ENCODE measurements at regions not wholly inside any gene's neighbourhood (a gene's known extent, or its start where the extent isn't known, plus 50 kb on each side); places are given as distances from the start of the nearest gene placed in this dataset.

DNA sequence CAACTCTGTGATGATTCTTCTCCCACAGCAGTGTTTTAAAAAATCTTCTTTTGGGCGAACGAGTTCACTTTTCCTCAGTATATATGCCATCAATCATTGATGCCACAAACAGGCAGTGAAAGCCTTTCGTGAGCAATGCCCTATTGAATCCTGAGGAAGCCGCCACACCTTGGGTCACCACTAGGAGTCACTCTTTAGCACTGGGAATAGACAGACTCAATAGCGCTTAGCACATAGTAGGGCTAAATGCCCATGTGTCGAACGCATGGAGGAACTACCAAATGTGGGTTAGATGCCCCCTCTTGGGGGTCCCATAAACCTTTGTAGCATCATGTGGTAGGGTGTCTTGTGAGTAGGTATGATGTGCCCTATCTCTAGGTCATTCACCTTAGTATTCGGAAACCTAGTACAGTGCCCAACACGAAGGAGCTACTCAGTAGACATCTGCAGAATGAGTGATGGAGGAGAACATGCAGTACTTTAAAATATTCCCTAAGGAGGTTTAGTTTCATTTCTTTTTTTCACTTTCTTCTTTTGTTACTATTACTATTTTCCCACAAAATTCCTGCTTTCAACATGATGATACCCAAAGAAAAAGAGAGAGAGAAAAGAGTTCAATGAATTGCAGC is 603.7 kb downstream of the BNC2 start:
- Histone ChIP-seq H3K4me3 (ENCODE audit: low read depth, low read length, poor library complexity, severe bottlenecking) (no peak overlapping the region), H3K27ac (ENCODE audit: low read depth, low read length, poor library complexity, severe bottlenecking) (no peak overlapping the region), H2AFZ (ENCODE audit: low read length) (no peak overlapping the region)

DNA sequence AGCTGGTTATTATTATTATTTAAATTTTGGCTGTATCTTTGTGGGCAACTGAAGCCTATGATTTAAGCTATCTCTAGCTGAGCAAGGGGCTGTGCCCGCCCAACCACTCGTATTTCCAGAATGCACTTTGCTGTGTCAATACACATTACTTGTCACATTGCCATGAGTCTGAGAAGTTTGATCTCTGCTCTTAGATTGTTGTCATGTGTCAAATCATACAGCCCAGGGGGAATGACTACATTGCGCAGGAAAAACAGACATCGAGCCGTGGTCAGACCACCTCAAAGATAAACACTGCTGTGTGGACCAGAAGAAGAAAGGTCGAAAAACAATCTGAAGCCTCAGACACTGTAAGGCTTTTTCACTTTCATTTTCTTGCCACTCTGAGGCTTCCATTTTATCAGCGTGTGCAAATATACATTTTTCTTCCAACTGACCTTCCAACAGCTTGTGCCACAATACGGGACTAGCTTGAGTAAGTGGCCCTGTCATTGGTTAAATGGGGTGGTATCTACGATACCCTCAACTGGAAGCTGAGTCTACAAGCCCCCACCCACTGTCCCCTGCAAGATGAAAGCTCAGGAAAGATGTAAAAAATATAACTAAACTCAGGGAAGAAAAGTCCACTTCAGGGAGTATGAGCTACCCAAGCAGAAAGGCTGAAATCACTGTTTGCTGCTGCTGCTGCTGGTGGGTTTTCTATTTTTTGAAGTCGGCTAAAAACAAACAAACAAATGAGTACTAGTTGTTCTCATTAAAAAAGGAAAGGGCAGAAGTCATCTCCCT is 603.0 kb downstream of the BNC2 start:
- H3K27me3 ChIP-seq (ENCODE audit: insufficient read depth, low read length), result no peaks in the 10 kb centered on the region
- H3K4me3 ChIP-seq (ENCODE audit: low read depth, low read length, poor library complexity, severe bottlenecking), result no peak overlapping the region
- no peak overlapping the region for H2AFZ ChIP-seq (ENCODE audit: low read length)
- no peaks in the 10 kb centered on the region for H3K36me3 ChIP-seq (ENCODE audit: insufficient read depth, low read length)
- H3K4me2 ChIP-seq (ENCODE audit: low read length), result no peak overlapping the region
- no peaks in the 10 kb centered on the region for H3F3A ChIP-seq (ENCODE audit: insufficient read depth, low read length)
- no peaks in the 10 kb centered on the region for H3K9me2 ChIP-seq (ENCODE audit: low read depth, low read length)
- TF ChIP-seq, protein P1, sequence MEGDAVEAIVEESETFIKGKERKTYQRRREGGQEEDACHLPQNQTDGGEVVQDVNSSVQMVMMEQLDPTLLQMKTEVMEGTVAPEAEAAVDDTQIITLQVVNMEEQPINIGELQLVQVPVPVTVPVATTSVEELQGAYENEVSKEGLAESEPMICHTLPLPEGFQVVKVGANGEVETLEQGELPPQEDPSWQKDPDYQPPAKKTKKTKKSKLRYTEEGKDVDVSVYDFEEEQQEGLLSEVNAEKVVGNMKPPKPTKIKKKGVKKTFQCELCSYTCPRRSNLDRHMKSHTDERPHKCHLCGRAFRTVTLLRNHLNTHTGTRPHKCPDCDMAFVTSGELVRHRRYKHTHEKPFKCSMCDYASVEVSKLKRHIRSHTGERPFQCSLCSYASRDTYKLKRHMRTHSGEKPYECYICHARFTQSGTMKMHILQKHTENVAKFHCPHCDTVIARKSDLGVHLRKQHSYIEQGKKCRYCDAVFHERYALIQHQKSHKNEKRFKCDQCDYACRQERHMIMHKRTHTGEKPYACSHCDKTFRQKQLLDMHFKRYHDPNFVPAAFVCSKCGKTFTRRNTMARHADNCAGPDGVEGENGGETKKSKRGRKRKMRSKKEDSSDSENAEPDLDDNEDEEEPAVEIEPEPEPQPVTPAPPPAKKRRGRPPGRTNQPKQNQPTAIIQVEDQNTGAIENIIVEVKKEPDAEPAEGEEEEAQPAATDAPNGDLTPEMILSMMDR (IDR thresholded peaks at IDR 0.05; ENCODE audit: low read length), result no peak
- no peak for TF ChIP-seq EZH2 (IDR thresholded peaks at IDR 0.05; ENCODE audit: borderline replicate concordance, low read length)
- no peaks in the 10 kb centered on the region for H3K79me2 ChIP-seq (ENCODE audit: insufficient read depth, low read length)
- no peaks in the 10 kb centered on the region for H3K4me1 ChIP-seq (ENCODE audit: insufficient read depth, low read length, severe bottlenecking)
- H3K9me3 ChIP-seq (ENCODE audit: low read length), result no peaks in the 10 kb centered on the region
- H3K27ac ChIP-seq (ENCODE audit: low read depth, low read length, poor library complexity, severe bottlenecking), result no peak overlapping the region
- H4K20me1 ChIP-seq (ENCODE audit: insufficient read depth, low read length), result no peaks in the 10 kb centered on the region
- no peak overlapping the region for H3K9ac ChIP-seq (ENCODE audit: low read length)

More for the DNA sequence above, 603.7 kb downstream of the BNC2 start:
- H3K27me3 ChIP-seq (ENCODE audit: insufficient read depth, low read length), result no peaks in the 10 kb centered on the region
- H3K36me3 ChIP-seq (ENCODE audit: insufficient read depth, low read length), result no peaks in the 10 kb centered on the region
- H3K9me2 ChIP-seq (ENCODE audit: low read depth, low read length), result no peaks in the 10 kb centered on the region
- H3K9me3 ChIP-seq (ENCODE audit: low read length), result no peaks in the 10 kb centered on the region
- H3K4me2 ChIP-seq (ENCODE audit: low read length), result no peak overlapping the region
- TF ChIP-seq EZH2 (IDR thresholded peaks at IDR 0.05; ENCODE audit: borderline replicate concordance, low read length), result no peak
- TF ChIP-seq, protein P1 (IDR thresholded peaks at IDR 0.05; ENCODE audit: low read length), result peak; percentile 84
- no peaks in the 10 kb centered on the region for H4K20me1 ChIP-seq (ENCODE audit: insufficient read depth, low read length)
- H3K9ac ChIP-seq (ENCODE audit: low read length), result no peak overlapping the region
- H3K79me2 ChIP-seq (ENCODE audit: insufficient read depth, low read length), result no peaks in the 10 kb centered on the region
- H3K4me1 ChIP-seq (ENCODE audit: insufficient read depth, low read length, severe bottlenecking), result no peaks in the 10 kb centered on the region
- H3F3A ChIP-seq (ENCODE audit: insufficient read depth, low read length), result no peaks in the 10 kb centered on the region

DNA sequence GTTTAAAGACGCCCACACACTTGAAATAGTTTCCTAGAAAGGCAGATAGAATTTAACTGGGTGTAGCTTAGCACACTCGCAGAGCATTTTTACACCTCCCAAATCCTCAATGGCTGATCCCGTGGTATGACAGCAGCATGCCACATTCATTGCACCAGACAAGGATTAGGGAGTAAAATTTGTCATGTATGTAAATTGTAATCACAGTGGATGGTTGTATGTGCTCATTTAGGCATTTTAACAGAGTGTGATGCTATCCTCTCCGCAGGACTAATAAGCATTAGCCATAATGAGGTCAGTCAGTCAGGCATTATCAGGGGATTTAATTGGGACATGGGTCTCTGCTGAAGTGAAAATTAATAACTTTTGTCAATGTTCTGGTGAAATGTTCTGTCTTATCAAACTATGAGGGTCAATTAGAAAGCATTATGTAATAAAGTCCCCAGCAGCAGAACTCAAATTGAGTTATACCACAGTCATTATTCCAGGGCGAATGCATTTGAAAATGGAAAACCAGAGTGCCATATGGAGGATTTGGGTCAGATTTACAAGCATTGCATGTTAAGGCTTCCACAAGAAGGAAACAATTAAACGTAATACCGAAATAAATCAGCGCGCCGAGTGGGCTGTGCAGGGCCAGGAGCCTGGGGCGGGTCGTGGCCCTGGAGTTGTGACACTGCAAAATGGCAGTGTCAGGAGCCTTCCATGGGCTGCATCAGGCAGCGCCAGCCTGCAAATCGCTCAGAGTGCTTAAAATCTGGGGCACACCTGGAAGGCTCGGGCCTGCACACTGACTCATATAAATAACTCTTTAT is 602.2 kb downstream of the BNC2 start:
- Histone ChIP-seq H3F3A (ENCODE audit: insufficient read depth, low read length) (no peaks in the 10 kb centered on the region), H3K9me3 (ENCODE audit: low read length) (no peaks in the 10 kb centered on the region), H3K79me2 (ENCODE audit: insufficient read depth, low read length) (no peaks in the 10 kb centered on the region), H3K9ac (ENCODE audit: low read length) (no peak overlapping the region), H3K27ac (ENCODE audit: low read depth, low read length, poor library complexity, severe bottlenecking) (no peak overlapping the region), H3K27me3 (ENCODE audit: insufficient read depth, low read length) (no peaks in the 10 kb centered on the region), H4K20me1 (ENCODE audit: insufficient read depth, low read length) (no peaks in the 10 kb centered on the region), H3K4me1 (ENCODE audit: insufficient read depth, low read length, severe bottlenecking) (no peaks in the 10 kb centered on the region), H3K4me2 (ENCODE audit: low read length) (no peak overlapping the region), H3K4me3 (ENCODE audit: low read depth, low read length, poor library complexity, severe bottlenecking) (no peak overlapping the region), H2AFZ (ENCODE audit: low read length) (no peak overlapping the region), H3K36me3 (ENCODE audit: insufficient read depth, low read length) (no peaks in the 10 kb centered on the region), H3K9me2 (ENCODE audit: low read depth, low read length) (no peaks in the 10 kb centered on the region)
- no peak for TF ChIP-seq EZH2 (IDR thresholded peaks at IDR 0.05; ENCODE audit: borderline replicate concordance, low read length)
- TF ChIP-seq, protein P1 (IDR thresholded peaks at IDR 0.05; ENCODE audit: low read length), result no peak

Data from OCI-LY1 (cell line).